Naive B cell (primary cell): ENCODE measurements at regions not wholly inside any gene's neighbourhood (a gene's known extent, or its start where the extent isn't known, plus 50 kb on each side); places are given as distances from the start of the nearest gene placed in this dataset.

Experiments
- ATAC-seq, 2 donors: fragments of 150-1000 bp; cut with Tn5 transposase; 2 replicates each; pipeline ENCODE4 v1.10.0; 2021; ENCODE audit warnings: low read depth in 2 of 2, mild to moderate bottlenecking in 2 of 2, moderate library complexity in 2 of 2
- DNase-seq: peaks from one replicate; pipeline ENCODE4 v3.0.0; 2022
- H3K27ac Mint-ChIP-seq, 6 donors: one replicate each; pipeline ENCODE4 v1.8.0; 2020 to 2022; ENCODE audit warnings: mild to moderate bottlenecking in 6 of 6, mixed read lengths in 6 of 6, moderate library complexity in 5 of 6, inconsistent platforms in 2 of 6
- H3K27me3 Mint-ChIP-seq, 3 donors: one replicate each; pipeline ENCODE4 v1.8.0; 2021 to 2022; ENCODE audit warnings: mixed read lengths in 3 of 3, mild to moderate bottlenecking in 1 of 3
- H3K36me3 Mint-ChIP-seq, 2 donors: one replicate each; pipeline ENCODE4 v1.8.0; 2020 to 2022; ENCODE audit warnings: mixed read lengths in 2 of 2, inconsistent platforms in 1 of 2, mild to moderate bottlenecking in 1 of 2
- H3K4me1 Mint-ChIP-seq, 3 donors: one replicate each; pipeline ENCODE4 v1.8.0; 2020 to 2022; ENCODE audit warnings: mixed read lengths in 3 of 3, inconsistent platforms in 1 of 3, mild to moderate bottlenecking in 1 of 3, moderate library complexity in 1 of 3
- H3K4me3 Mint-ChIP-seq, 8 donors: one replicate each; pipeline ENCODE4 v1.8.0; 2020 to 2022; ENCODE audit warnings: mild to moderate bottlenecking in 8 of 8, mixed read lengths in 8 of 8, moderate library complexity in 8 of 8, inconsistent platforms in 2 of 8
- H3K9me3 Mint-ChIP-seq, 7 donors: one replicate each; pipeline ENCODE4 v1.8.0; 2020 to 2022; ENCODE audit warnings: mixed read lengths in 7 of 7, mild to moderate bottlenecking in 5 of 7, inconsistent platforms in 2 of 7, moderate library complexity in 1 of 7

DNA sequence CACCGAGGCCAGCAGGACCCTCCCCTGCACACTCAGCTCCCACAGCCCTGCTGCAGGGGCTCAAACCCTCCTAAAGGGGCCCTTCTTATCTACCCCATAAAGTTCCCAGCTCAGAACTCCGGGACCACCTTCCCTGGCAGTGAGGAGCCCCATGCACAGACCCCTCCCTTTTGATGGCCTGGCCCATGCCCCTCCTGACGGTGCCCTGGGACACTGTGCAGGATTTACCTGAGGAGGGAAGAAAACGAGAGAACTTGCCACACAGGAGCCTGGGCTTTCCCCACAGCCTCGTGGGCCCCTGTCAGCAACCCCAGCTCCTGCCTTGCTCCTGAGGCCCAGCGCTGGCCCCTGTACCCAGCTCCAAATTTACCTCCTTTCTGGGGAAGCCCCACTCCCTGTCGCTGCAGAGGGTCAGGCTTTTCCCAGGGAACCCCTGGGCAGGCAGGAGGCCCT, 206.3 kb upstream of the SALL3 start:
- no peaks in the 10 kb centered on the region for H3K36me3 Mint-ChIP-seq
- DNase-seq (no peak), ATAC-seq (no peak)
- H3K27me3 Mint-ChIP-seq, result no peaks in the 10 kb centered on the region
- H3K4me3 Mint-ChIP-seq, result no peak overlapping the region
- H3K27ac Mint-ChIP-seq, result no peak overlapping the region
- H3K4me1 Mint-ChIP-seq, result no peaks in the 10 kb centered on the region
- H3K9me3 Mint-ChIP-seq, result no peaks in the 10 kb centered on the region

DNA sequence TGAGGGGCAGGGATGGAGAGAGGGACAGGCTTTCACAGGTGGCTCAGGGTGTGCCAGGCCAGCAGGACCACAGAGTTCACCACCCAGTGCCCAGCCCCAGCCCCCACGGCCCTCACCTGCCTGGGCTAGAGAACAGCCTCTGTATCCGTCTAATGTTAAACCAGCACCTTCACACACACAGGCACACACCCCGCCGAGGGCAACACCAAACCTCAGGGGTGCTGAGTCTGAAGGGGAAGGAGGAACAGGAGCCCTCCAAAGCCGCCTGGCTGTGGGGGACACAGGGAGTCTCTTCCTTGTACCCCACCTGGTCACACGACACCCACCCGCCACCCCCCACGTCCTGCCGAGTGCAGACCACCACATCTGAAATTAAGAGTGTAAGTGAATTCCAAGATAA, 205.8 kb upstream of the SALL3 start:
- Mint-ChIP-seq H3K9me3 (no peaks in the 10 kb centered on the region), H3K4me3 (no peak overlapping the region), H3K27ac (no peak overlapping the region), H3K36me3 (no peaks in the 10 kb centered on the region), H3K27me3 (no peaks in the 10 kb centered on the region), H3K4me1 (no peaks in the 10 kb centered on the region)
- no peak for DNase-seq
- ATAC-seq, result no peak

DNA sequence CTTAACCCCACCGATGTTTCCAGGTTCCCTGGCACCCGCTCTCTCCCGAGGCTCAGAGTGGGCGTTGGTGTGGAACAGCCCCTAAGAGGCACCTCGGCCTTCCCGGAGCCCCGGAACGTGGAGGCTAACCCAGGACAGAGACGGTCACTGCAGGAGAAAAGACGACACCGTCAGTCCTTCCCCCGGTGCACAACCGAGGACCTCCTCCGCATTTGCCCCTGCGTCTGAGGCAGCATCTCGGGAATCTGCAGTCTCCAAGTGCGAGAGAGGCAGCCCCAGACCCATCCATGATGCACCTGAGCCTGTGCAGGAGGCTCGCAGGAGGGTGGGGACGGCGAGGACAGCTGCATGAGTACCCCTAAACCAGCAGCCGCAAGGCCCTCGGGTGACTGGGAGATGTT, 204.9 kb upstream of the SALL3 start:
- H3K9me3 Mint-ChIP-seq, result no peaks in the 10 kb centered on the region
- no peaks in the 10 kb centered on the region for H3K36me3 Mint-ChIP-seq
- H3K4me1 Mint-ChIP-seq, result no peaks in the 10 kb centered on the region
- no peak overlapping the region for H3K4me3 Mint-ChIP-seq
- ATAC-seq (no peak), DNase-seq (no peak)
- H3K27me3 Mint-ChIP-seq, result no peaks in the 10 kb centered on the region
- H3K27ac Mint-ChIP-seq, result no peak overlapping the region

DNA sequence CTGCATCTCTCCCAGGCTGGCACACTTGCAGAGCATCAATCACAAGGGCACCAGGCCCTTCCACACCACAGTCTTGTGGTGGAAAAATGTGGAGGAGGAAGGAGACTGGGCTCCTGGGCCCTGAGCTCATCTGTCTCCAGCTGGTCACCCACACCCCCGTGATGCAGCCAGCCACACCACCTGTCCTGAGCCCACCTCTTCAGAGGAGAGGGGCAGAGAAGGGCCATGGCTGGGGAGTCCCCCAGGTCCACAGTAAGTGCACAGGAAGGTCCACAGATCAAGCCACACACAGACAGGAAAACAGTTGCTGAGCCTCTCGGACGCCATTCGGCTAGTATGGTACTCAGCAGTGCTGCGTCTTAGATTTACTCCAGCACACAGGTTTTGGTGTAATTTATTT, 203.5 kb upstream of the SALL3 start:
- H3K4me3 Mint-ChIP-seq, result no peak overlapping the region
- no peaks in the 10 kb centered on the region for H3K9me3 Mint-ChIP-seq
- no peaks in the 10 kb centered on the region for H3K36me3 Mint-ChIP-seq
- H3K4me1 Mint-ChIP-seq, result no peaks in the 10 kb centered on the region
- ATAC-seq (no peak), DNase-seq (no peak)
- H3K27me3 Mint-ChIP-seq, result no peaks in the 10 kb centered on the region
- H3K27ac Mint-ChIP-seq, result no peak overlapping the region

DNA sequence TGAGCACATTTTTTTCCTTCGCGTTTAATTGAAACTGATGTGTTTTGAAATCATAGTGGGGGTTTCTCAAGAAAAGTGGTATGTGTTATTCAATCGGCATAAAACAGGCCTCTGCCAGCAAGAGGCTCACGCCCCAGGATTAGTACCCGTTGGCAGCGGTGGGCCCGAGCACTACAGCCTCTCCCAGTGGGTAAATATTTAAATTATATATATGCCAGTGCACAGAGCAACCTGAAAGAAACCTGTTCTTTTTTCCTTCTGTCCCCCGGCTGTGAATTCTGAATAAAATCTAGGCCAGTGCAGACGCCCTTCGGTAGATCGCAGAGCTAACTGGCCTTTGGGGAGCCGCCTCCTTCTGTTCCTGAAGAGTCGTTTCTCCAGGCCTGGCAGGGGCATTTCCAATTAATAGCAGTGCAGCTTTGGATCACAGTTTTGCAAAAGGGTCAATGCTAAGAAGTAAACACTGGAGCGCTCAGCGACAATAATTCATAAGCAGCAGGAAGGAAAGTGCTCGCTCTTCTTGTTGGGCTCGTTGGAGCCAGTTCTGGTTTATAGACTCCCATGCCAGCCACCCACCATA, 202.8 kb upstream of the SALL3 start:
- Mint-ChIP-seq H3K4me1 (no peaks in the 10 kb centered on the region), H3K27ac (no peak overlapping the region), H3K27me3 (no peaks in the 10 kb centered on the region), H3K36me3 (no peaks in the 10 kb centered on the region), H3K9me3 (no peaks in the 10 kb centered on the region), H3K4me3 (no peak overlapping the region)
- DNase-seq, result no peak
- ATAC-seq, result no peak

DNA sequence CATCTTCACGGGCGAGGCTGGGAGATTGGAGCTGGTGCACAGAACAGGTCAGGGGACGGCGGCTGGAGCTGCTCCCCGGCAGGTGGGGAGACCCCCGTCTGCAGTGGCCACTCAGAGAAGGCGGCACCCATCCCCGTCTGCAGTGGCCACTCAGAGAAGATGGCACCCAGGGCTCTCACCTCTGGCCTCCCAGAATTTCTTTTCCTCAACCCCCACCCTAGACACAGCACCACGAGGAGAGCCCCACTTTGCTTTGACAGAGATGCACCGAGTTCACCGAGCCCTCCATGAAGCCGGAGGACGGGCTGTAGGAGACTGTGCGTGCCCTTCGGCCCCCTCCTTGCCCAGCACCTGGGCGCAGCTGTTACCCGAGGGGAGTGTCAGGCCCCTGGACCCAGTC, 201.6 kb upstream of the SALL3 start:
- Mint-ChIP-seq H3K27me3 (no peaks in the 10 kb centered on the region), H3K4me3 (no peak overlapping the region), H3K9me3 (no peaks in the 10 kb centered on the region), H3K36me3 (no peaks in the 10 kb centered on the region), H3K4me1 (no peaks in the 10 kb centered on the region), H3K27ac (no peak overlapping the region)
- DNase-seq (no peak), ATAC-seq (no peak)

DNA sequence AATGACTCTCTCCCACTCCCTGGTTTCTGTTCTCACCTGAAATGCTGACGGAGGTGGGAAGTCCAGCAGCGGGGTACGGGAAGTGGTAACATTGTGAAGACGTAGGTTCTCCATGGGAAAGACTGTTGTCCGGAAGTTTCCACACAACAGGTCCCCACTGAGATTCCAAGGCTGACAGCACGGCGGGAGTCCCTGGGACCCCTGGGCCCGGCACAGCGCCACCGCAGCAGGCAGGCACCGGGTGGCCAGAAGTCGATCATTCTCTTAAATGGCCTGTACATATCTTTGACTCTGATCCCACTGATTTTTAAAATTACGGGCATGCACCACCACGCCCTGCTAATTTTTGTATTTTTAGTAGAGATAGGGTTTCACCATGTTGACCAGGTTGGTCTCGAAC, 201.0 kb upstream of the SALL3 start:
- no peak overlapping the region for H3K27ac Mint-ChIP-seq
- H3K4me3 Mint-ChIP-seq, result no peak overlapping the region
- H3K27me3 Mint-ChIP-seq, result no peaks in the 10 kb centered on the region
- no peaks in the 10 kb centered on the region for H3K4me1 Mint-ChIP-seq
- H3K9me3 Mint-ChIP-seq, result no peaks in the 10 kb centered on the region
- DNase-seq, result no peak
- ATAC-seq, result no peak
- H3K36me3 Mint-ChIP-seq, result no peaks in the 10 kb centered on the region

DNA sequence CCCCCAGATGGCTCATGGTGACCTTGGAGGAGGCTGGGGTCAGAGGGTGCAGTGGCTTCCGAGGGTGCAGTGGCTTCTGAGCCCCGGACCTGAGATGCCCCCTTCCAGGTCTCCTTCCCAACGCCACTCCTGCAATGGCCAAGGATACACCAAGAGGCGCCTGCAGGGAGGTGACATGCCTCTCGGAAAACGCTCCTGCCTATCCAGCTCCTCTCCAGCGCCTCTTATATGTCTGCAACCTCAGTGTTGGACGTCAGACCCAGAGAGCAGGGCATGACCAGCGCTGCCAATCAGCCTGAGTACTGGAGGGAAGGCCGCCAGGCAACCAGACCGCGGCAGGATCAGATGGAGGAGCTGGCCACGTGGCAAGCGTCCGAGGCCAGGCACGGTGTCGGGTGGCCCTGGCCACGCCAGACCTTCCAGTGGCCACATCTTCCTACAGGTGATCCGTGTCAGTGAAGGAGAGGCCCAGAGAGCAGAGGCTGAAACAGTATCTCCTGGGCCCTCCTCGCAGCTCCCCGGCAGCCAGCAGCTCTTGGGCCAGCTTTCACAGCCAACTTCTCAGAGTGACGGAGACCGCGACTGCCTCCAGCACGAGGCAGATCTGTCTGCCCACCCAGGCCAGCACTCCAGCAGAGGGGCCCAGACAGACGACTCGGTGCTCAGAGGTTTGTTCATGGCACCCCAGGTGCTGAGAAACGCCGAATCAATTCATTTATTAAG, 199.5 kb upstream of the SALL3 start:
- Mint-ChIP-seq H3K36me3 (no peaks in the 10 kb centered on the region), H3K9me3 (no peaks in the 10 kb centered on the region), H3K4me3 (no peak overlapping the region), H3K27me3 (no peaks in the 10 kb centered on the region), H3K27ac (no peak overlapping the region), H3K4me1 (no peaks in the 10 kb centered on the region)
- DNase-seq (no peak), ATAC-seq (no peak)

DNA sequence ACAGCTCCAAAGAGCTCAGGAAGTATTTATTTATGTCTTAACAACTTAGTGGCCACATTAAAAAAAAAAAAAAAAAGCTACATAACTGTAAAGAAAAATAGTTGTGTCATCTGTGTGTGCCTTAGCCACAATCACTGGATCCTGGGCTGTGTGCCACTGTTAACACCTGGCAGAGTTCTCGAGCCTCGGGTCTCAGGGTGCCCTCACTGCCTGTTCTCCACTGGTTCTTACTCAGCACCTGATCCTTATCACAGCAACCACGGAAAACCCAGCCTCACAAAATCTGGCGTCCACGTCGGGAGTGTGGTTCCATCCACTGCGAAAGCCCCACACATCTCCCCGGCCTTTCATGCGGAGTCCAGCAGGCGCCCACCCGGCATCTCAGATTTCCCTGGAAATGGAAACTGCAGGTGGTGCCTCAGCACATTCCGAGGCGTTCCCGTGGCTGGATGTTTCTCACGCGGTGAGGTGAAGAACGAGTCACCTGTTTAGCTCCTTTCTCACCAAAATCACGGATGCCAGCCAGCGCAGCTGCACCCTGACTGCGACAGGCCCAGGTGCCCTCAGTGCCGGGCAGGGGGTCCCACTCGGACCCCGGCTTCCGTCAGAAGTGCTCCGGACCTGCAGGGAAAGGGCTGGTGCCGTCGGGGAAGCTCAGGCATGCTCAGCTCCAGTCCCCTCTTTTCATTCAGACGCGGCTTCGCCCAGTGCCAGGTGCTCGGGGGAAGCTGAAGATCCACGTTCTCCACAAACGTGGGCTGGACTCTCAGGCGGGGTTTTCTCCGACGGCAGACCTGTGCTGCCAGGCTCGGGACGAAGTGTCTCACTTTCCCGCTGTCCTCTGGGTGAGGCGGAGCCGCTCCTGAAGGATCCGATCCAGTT, 198.7 kb upstream of the SALL3 start:
- Mint-ChIP-seq H3K9me3 (no peaks in the 10 kb centered on the region), H3K27ac (no peak overlapping the region), H3K36me3 (no peaks in the 10 kb centered on the region), H3K4me1 (no peaks in the 10 kb centered on the region), H3K4me3 (no peak overlapping the region), H3K27me3 (no peaks in the 10 kb centered on the region)
- ATAC-seq (no peak), DNase-seq (no peak)

DNA sequence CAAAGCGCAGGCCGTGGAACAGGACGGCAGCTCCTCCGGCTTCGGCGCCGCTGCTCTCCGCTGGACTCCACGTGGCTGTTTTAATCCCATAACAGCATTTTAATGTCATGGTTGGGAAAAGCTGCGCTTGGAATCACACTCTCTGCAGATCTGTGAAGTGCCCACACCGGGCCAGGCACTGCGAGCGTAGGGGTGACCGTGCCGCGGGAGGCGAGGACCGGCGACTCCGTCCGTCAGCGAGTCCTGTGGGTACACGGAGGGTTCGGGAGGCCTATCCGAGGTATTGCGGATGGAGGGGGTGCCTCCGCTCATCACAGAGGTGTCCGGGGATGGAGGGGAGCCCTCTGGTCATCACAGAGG, 198.0 kb upstream of the SALL3 start:
- no peak overlapping the region for H3K27ac Mint-ChIP-seq
- H3K36me3 Mint-ChIP-seq, result no peaks in the 10 kb centered on the region
- H3K27me3 Mint-ChIP-seq, result no peaks in the 10 kb centered on the region
- ATAC-seq, result no peak
- no peak for DNase-seq
- no peak overlapping the region for H3K4me3 Mint-ChIP-seq
- H3K9me3 Mint-ChIP-seq, result no peaks in the 10 kb centered on the region
- no peaks in the 10 kb centered on the region for H3K4me1 Mint-ChIP-seq

DNA sequence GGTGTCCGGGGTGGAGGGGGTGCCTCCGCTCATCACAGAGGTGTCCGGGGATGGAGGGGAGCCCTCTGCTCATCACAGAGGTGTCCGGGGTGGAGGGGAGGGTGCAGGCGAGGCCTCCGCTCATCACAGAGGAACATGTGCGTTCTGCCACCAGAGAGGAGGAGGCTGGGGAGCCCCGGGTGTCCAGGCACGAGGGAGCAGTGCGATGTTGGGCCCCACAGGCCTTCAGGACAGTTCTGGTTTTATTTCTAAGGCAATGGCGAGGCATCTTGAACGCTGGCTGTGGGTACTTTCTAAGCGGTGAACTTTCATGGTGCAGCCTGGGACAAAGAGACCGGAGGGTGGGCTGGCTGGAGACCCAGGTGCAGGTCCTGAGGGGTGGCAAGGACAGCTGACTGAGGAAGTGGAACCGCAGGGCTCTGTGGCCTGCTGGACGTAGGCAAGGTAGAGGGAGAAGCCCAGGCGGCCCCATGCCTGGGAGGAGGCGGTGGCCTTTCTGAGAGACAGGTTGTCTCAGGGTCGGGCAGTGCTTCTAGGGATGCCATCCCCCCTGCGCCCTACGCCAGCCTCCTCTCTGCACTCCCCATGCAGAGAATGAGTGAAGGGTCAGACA, 196.6 kb upstream of the SALL3 start:
- no peak for ATAC-seq
- no peaks in the 10 kb centered on the region for H3K36me3 Mint-ChIP-seq
- no peaks in the 10 kb centered on the region for H3K9me3 Mint-ChIP-seq
- no peaks in the 10 kb centered on the region for H3K27me3 Mint-ChIP-seq
- H3K4me3 Mint-ChIP-seq, result no peak overlapping the region
- no peak for DNase-seq
- no peaks in the 10 kb centered on the region for H3K4me1 Mint-ChIP-seq
- peak overlapping the region in 1 of 6 donors; percentile 32 for H3K27ac Mint-ChIP-seq

DNA sequence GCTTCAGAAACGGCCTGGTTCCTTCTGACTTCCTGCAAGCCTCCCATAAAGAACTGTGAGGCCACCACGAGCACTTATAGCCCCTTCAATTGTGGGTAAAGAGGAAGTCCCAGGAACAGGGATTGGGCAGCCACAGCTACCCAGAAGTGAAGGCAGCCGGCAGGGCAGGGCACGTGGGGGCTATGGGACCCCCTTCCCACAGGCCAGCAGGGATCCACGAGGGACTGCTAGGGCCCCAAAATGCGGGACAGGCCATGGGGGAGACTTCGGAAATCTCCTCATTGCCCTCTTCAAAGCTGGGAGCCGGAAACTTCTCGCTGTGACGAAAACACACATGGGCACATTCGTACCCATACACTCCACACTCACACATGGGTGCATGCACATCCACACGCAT, 196.1 kb upstream of the SALL3 start:
- Mint-ChIP-seq H3K27me3 (no peaks in the 10 kb centered on the region), H3K36me3 (no peaks in the 10 kb centered on the region), H3K9me3 (no peaks in the 10 kb centered on the region), H3K4me3 (no peak overlapping the region), H3K4me1 (no peaks in the 10 kb centered on the region), H3K27ac (no peak overlapping the region)
- ATAC-seq (no peak), DNase-seq (no peak)

DNA sequence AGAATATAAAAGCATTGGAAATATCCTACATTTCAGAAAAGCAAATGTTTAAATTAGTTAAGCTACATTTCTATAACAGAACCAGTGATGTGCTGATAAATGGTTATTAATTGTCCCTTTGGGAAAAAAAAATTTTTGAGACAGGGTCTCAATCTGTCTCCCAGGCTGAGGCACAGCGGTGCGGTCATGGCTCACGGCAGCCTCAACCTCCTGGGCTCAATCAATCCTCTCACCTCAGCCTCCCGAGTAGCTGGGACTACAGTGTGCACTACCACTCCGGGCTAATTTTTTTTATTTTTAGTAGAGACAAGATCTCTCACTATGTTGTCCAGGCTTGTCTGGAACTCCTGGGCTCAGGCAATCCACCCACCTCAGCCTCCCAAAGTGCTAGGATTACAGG, 194.8 kb upstream of the SALL3 start:
- ATAC-seq (no peak), DNase-seq (no peak)
- no peaks in the 10 kb centered on the region for H3K36me3 Mint-ChIP-seq
- H3K27ac Mint-ChIP-seq, result no peak overlapping the region
- H3K27me3 Mint-ChIP-seq, result no peaks in the 10 kb centered on the region
- H3K4me3 Mint-ChIP-seq, result no peak overlapping the region
- H3K9me3 Mint-ChIP-seq, result no peaks in the 10 kb centered on the region
- no peaks in the 10 kb centered on the region for H3K4me1 Mint-ChIP-seq

DNA sequence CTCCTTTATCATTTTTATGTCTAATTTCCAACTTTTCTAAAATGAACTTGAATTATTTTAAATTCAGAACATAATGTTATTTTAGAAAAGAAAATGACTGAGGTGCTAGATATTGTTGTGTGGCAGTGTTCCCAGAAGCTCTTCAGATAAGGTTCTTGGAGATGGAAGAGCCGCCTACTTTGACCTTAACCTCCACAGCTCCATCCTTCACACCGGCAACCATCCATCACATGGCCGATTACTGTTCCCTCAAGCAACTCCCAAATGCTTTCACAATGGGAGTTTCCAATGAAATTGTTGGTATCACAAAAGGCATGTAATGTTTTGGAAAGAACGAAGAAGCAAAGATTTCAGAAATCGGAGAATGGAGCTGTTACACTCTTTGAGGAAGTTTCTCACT, 193.9 kb upstream of the SALL3 start:
- ATAC-seq, result no peak
- H3K9me3 Mint-ChIP-seq, result no peaks in the 10 kb centered on the region
- H3K27ac Mint-ChIP-seq, result no peak overlapping the region
- H3K27me3 Mint-ChIP-seq, result no peaks in the 10 kb centered on the region
- DNase-seq, result no peak
- no peaks in the 10 kb centered on the region for H3K36me3 Mint-ChIP-seq
- no peak overlapping the region for H3K4me3 Mint-ChIP-seq
- no peaks in the 10 kb centered on the region for H3K4me1 Mint-ChIP-seq
